HepG2 (cell line): ENCODE measurements at regions not wholly inside any gene's neighbourhood (a gene's known extent, or its start where the extent isn't known, plus 50 kb on each side); places are given as distances from the start of the nearest gene placed in this dataset.

Experiments used
- ARHGAP35 ChIP-seq: sonication (generic); formaldehyde crosslinking; IDR thresholded peaks from 2 replicates; pipeline ENCODE4 v1.9.0; 2022; ENCODE audit warnings: mild to moderate bottlenecking, inconsistent platforms, moderate library complexity, missing genetic modification reagents, borderline replicate concordance
- CREB1 ChIP-seq, 2 experiments: fragments of 450-650 bp in 1 of 2; IDR thresholded peaks; 2 replicates each; pipeline ENCODE4 v1.6.1; 2016 to 2017; ENCODE audit warnings: control low read depth in 1 of 2, mild to moderate bottlenecking in 1 of 2, missing compliant biosample characterization in 1 of 2, missing genetic modification characterization in 1 of 2
- DBP ChIP-seq: sonication (generic); formaldehyde crosslinking; IDR thresholded peaks from 2 replicates; pipeline ENCODE4 v1.4.0; 2020; ENCODE audit warnings: missing genetic modification reagents; ENCODE audit errors: not compliant biosample characterization
- DRAP1 ChIP-seq: IDR thresholded peaks from 2 replicates; pipeline ENCODE4 v1.6.1; 2016; ENCODE audit warnings: missing genetic modification reagents, missing compliant biosample characterization
- ERF ChIP-seq: IDR thresholded peaks from 2 replicates; pipeline ENCODE4 v1.6.1; 2018; ENCODE audit warnings: missing biosample characterization, missing genetic modification reagents
- FOXC1 ChIP-seq: sonication (generic); formaldehyde crosslinking; IDR thresholded peaks from 2 replicates; pipeline ENCODE4 v1.8.0; 2022; ENCODE audit warnings: mild to moderate bottlenecking, missing genetic modification reagents, borderline replicate concordance
- ISL2 ChIP-seq: sonication (generic); formaldehyde crosslinking; IDR thresholded peaks from 2 replicates; pipeline ENCODE4 v1.5.0; 2020; ENCODE audit warnings: missing genetic modification reagents
- KMT2A ChIP-seq: sonication (generic); formaldehyde crosslinking; IDR thresholded peaks from 2 replicates; pipeline ENCODE4 v1.4.0; 2020; ENCODE audit warnings: missing genetic modification reagents
- MEIS1 ChIP-seq: sonication (generic); formaldehyde crosslinking; IDR thresholded peaks from 2 replicates; pipeline ENCODE4 v1.9.0; 2021; ENCODE audit warnings: mild to moderate bottlenecking, missing genetic modification reagents, moderate library complexity, borderline replicate concordance
- MTERF4 ChIP-seq: sonication (generic); formaldehyde crosslinking; IDR thresholded peaks from 2 replicates; pipeline ENCODE4 v1.8.0; 2023; ENCODE audit warnings: mild to moderate bottlenecking, missing genetic modification reagents
- NCOA5 ChIP-seq: sonication (generic); formaldehyde crosslinking; IDR thresholded peaks from 2 replicates; pipeline ENCODE4 v1.4.0; 2020; ENCODE audit warnings: missing genetic modification reagents
- NFYB ChIP-seq: sonication (generic); formaldehyde crosslinking; IDR thresholded peaks from 2 replicates; pipeline ENCODE4 v1.4.0; 2020; ENCODE audit warnings: missing genetic modification reagents
- PHF8 ChIP-seq: sonication (generic); formaldehyde crosslinking; IDR thresholded peaks from 2 replicates; pipeline ENCODE4 v1.5.0; 2020; ENCODE audit warnings: missing genetic modification reagents
- ZBED4 ChIP-seq: sonication (generic); formaldehyde crosslinking; IDR thresholded peaks from 2 replicates; pipeline ENCODE4 v1.4.0; 2020; ENCODE audit warnings: missing genetic modification reagents, borderline replicate concordance
- ZBTB38 ChIP-seq: sonication (generic); formaldehyde crosslinking; IDR thresholded peaks from 2 replicates; pipeline ENCODE4 v1.5.1; 2020; ENCODE audit warnings: mild to moderate bottlenecking, missing genetic modification reagents
- ZBTB42 ChIP-seq: sonication (generic); formaldehyde crosslinking; IDR thresholded peaks from 2 replicates; pipeline ENCODE4 v1.5.0; 2020; ENCODE audit warnings: mild to moderate bottlenecking, missing genetic modification reagents
- ZNF350 ChIP-seq: sonication (generic); formaldehyde crosslinking; IDR thresholded peaks from 2 replicates; pipeline ENCODE4 v1.4.0; 2020; ENCODE audit warnings: mild to moderate bottlenecking, low read depth, missing genetic modification reagents, borderline replicate concordance
- ZNF44 ChIP-seq: sonication (generic); formaldehyde crosslinking; IDR thresholded peaks from 2 replicates; pipeline ENCODE4 v1.5.1; 2020; ENCODE audit warnings: mild to moderate bottlenecking, missing genetic modification reagents
- ZNF441 ChIP-seq: sonication (generic); formaldehyde crosslinking; IDR thresholded peaks from 2 replicates; pipeline ENCODE4 v1.7.0; 2021; ENCODE audit warnings: missing genetic modification reagents, borderline replicate concordance
- ZNF879 ChIP-seq: sonication (generic); formaldehyde crosslinking; IDR thresholded peaks from 2 replicates; pipeline ENCODE4 v1.8.1; 2023; ENCODE audit warnings: missing genetic modification reagents
- ZNF883 ChIP-seq: sonication (generic); formaldehyde crosslinking; IDR thresholded peaks from 2 replicates; pipeline ENCODE4 v1.5.1; 2020; ENCODE audit warnings: mild to moderate bottlenecking, missing genetic modification reagents; ENCODE audit errors: not compliant biosample characterization

GRCh38 chr17:72446525-72447250 is 325.9 kb downstream of the SOX9 start (continued):
- TF ChIP-seq CREB1 (IDR thresholded peaks at IDR 0.05) (peak; percentile 15; the same call in 1 of the 2 replicates), CREB1 (CRISPR knock-in tag; IDR thresholded peaks at IDR 0.05) (peak; percentile 46; the same call in 1 of the 2 replicates), FOXC1 (CRISPR knock-in tag) (0 out of 2 replicates have a peak, but pooled peaks have one; percentile 53), NCOA5 (CRISPR knock-in tag) (no peak), NFYB (CRISPR knock-in tag) (no peak), MTERF4 (CRISPR knock-in tag) (0 out of 2 replicates have a peak, but pooled peaks have one; percentile 39), ZNF350 (CRISPR knock-in tag) (0 out of 2 replicates have a peak, but pooled peaks have one; percentile 31), KMT2A (CRISPR knock-in tag) (peak; percentile 18), ZNF883 (CRISPR knock-in tag) (peak; percentile 74), DBP (CRISPR knock-in tag) (no peak), DRAP1 (CRISPR knock-in tag) (peak; percentile 23; the same call in 1 of the 2 replicates), ZNF44 (CRISPR knock-in tag) (0 out of 2 replicates have a peak, but pooled peaks have one; percentile 12), ERF (no peak), ZBTB38 (peak; percentile 66), PHF8 (CRISPR knock-in tag) (0 out of 2 replicates have a peak, but pooled peaks have one; percentile 19), ARHGAP35 (0 out of 2 replicates have a peak, but pooled peaks have one; percentile 35), ZBED4 (no peak), ZNF441 (CRISPR knock-in tag) (0 out of 2 replicates have a peak, but pooled peaks have one; percentile 33), ISL2 (no peak), ZBTB42 (CRISPR knock-in tag) (0 out of 2 replicates have a peak, but pooled peaks have one; percentile 67), ZNF879 (peak; percentile 40; the same call in 1 of the 2 replicates), MEIS1 (CRISPR knock-in tag) (0 out of 2 replicates have a peak, but pooled peaks have one; percentile 49)
